HFFc6 (cell line): ENCODE measurements at regions not wholly inside any gene's neighbourhood (a gene's known extent, or its start where the extent isn't known, plus 50 kb on each side); places are given as distances from the start of the nearest gene placed in this dataset.

Experiments used
- DNase-seq: peaks from one replicate; pipeline ENCODE4 v3.0.0-alpha.2; 2018
- H3K27ac Mint-ChIP-seq: 2 replicates; pipeline ENCODE4 v1.8.0; 2020; ENCODE audit warnings: mild to moderate bottlenecking, mixed read lengths
- H3K27me3 Mint-ChIP-seq: 2 replicates; pipeline ENCODE4 v1.8.0; 2021; ENCODE audit warnings: mild to moderate bottlenecking, moderate library complexity, mixed read lengths; ENCODE audit not compliant: insufficient read depth
- H3K36me3 Mint-ChIP-seq: 2 replicates; pipeline ENCODE4 v1.8.0; 2021; ENCODE audit warnings: low read depth, mixed read lengths
- H3K4me1 Mint-ChIP-seq: 2 replicates; pipeline ENCODE4 v1.8.0; 2020; ENCODE audit warnings: low read depth, mixed read lengths
- H3K4me3 Mint-ChIP-seq: 2 replicates; pipeline ENCODE4 v1.8.0; 2020; ENCODE audit warnings: mild to moderate bottlenecking, moderate library complexity, mixed read lengths
- H3K9me3 Mint-ChIP-seq: 2 replicates; pipeline ENCODE4 v1.8.0; 2020; ENCODE audit warnings: mild to moderate bottlenecking, mixed read lengths
- CTCF ChIP-seq: fragments of 200-600 bp; sonication (generic); IDR thresholded peaks from 2 replicates; pipeline ENCODE4 v1.5.0; 2021; ENCODE audit warnings: antibody characterized with exemption, mild to moderate bottlenecking

GRCh38 chr10:8696746-8697145 lies 642.3 kb downstream of the GATA3 start:
- H3K27ac Mint-ChIP-seq: no peak overlapping the region
- TF ChIP-seq CTCF: no peak

GRCh38 chr10:8700689-8701088 lies 646.2 kb downstream of the GATA3 start:
- DNase-seq: no peak
- no peaks in the 10 kb centered on the region for H3K4me1 Mint-ChIP-seq
- H3K9me3 Mint-ChIP-seq: peaks cover 43% of the 10 kb centered on the region
- H3K27ac Mint-ChIP-seq: no peak overlapping the region
- H3K4me3 Mint-ChIP-seq: no peak overlapping the region
- H3K27me3 Mint-ChIP-seq: no peaks in the 10 kb centered on the region
- H3K36me3 Mint-ChIP-seq: no peaks in the 10 kb centered on the region
- TF ChIP-seq CTCF: no peak

More at GRCh38 chr10:8696746-8697145, 642.3 kb downstream of the GATA3 start:
- no peak overlapping the region for H3K4me3 Mint-ChIP-seq
- no peaks in the 10 kb centered on the region for H3K36me3 Mint-ChIP-seq
- no peaks in the 10 kb centered on the region for H3K4me1 Mint-ChIP-seq
- DNase-seq: no peak
- no peaks in the 10 kb centered on the region for H3K27me3 Mint-ChIP-seq
- H3K9me3 Mint-ChIP-seq: peaks cover 51% of the 10 kb centered on the region

GRCh38 chr10:8702181-8702580 lies 647.7 kb downstream of the GATA3 start:
- H3K27ac Mint-ChIP-seq: no peak overlapping the region
- H3K27me3 Mint-ChIP-seq: no peaks in the 10 kb centered on the region
- no peak for TF ChIP-seq CTCF
- no peaks in the 10 kb centered on the region for H3K36me3 Mint-ChIP-seq
- H3K4me3 Mint-ChIP-seq: no peak overlapping the region
- H3K9me3 Mint-ChIP-seq: peaks cover 43% of the 10 kb centered on the region
- H3K4me1 Mint-ChIP-seq: no peaks in the 10 kb centered on the region
- DNase-seq: no peak

GRCh38 chr10:8705415-8705814 lies 650.9 kb downstream of the GATA3 start:
- Mint-ChIP-seq H3K9me3 (peaks cover 37% of the 10 kb centered on the region), H3K27ac (no peak overlapping the region), H3K4me3 (no peak overlapping the region), H3K27me3 (no peaks in the 10 kb centered on the region), H3K4me1 (no peaks in the 10 kb centered on the region), H3K36me3 (no peaks in the 10 kb centered on the region)
- TF ChIP-seq CTCF: no peak
- DNase-seq: no peak

GRCh38 chr10:8712656-8713055 lies 658.2 kb downstream of the GATA3 start:
- no peak for TF ChIP-seq CTCF
- no peaks in the 10 kb centered on the region for H3K36me3 Mint-ChIP-seq

GRCh38 chr10:8719971-8720370 lies 665.5 kb downstream of the GATA3 start:
- no peak for DNase-seq
- no peaks in the 10 kb centered on the region; the same call in 1 of the 2 replicates for H3K27me3 Mint-ChIP-seq
- no peaks in the 10 kb centered on the region for H3K4me1 Mint-ChIP-seq
- H3K27ac Mint-ChIP-seq: no peak overlapping the region
- H3K36me3 Mint-ChIP-seq: no peaks in the 10 kb centered on the region; the same call in 1 of the 2 replicates
- no peak overlapping the region for H3K4me3 Mint-ChIP-seq
- H3K9me3 Mint-ChIP-seq: peaks cover 53% of the 10 kb centered on the region
- no peak for TF ChIP-seq CTCF

More at GRCh38 chr10:8712656-8713055, 658.2 kb downstream of the GATA3 start:
- Mint-ChIP-seq H3K9me3 (peaks cover 38% of the 10 kb centered on the region), H3K4me3 (no peak overlapping the region), H3K27me3 (no peaks in the 10 kb centered on the region; the same call in 1 of the 2 replicates), H3K27ac (no peak overlapping the region), H3K4me1 (no peaks in the 10 kb centered on the region)
- no peak for DNase-seq
